ENCODE measurements at regions not wholly inside any gene's neighbourhood (a gene's known extent, or its start where the extent isn't known, plus 50 kb on each side); places are given as distances from the start of the nearest gene placed in this dataset.

DNA sequence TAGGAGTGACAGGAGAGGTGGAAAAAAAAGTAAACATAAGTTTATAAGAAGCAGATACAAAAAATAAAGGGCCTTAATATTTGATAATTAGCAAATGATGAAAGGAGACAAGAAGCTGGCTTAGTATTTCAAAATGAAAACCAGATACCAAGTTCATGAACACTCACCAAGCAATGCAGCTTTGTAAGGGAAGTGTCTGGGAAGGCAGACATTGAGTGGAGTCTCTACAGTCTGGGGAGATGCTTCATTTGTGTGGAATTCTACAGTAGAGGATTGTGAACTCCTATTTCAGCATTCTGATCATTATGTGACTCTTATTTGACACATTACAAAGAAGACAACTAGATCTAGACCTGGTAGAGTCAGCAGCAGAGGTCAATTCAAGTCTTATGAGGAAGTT, 1072.7 kb downstream of the DSC3 start:
- TF ChIP-seq, protein P1, sequence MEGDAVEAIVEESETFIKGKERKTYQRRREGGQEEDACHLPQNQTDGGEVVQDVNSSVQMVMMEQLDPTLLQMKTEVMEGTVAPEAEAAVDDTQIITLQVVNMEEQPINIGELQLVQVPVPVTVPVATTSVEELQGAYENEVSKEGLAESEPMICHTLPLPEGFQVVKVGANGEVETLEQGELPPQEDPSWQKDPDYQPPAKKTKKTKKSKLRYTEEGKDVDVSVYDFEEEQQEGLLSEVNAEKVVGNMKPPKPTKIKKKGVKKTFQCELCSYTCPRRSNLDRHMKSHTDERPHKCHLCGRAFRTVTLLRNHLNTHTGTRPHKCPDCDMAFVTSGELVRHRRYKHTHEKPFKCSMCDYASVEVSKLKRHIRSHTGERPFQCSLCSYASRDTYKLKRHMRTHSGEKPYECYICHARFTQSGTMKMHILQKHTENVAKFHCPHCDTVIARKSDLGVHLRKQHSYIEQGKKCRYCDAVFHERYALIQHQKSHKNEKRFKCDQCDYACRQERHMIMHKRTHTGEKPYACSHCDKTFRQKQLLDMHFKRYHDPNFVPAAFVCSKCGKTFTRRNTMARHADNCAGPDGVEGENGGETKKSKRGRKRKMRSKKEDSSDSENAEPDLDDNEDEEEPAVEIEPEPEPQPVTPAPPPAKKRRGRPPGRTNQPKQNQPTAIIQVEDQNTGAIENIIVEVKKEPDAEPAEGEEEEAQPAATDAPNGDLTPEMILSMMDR (IDR thresholded peaks at IDR 0.05; ENCODE audit: low read depth, low read length), result no peak
- Histone ChIP-seq H3K27me3 (ENCODE audit: control insufficient read depth, insufficient read depth, low read length) (no peaks in the 10 kb centered on the region), H3K9me3 (ENCODE audit: control insufficient read depth, insufficient read depth, low read length) (peaks cover 11% of the 10 kb centered on the region), H3K4me3 (ENCODE audit: low read depth, low read length) (no peak overlapping the region), H3K27ac (ENCODE audit: low read depth, low read length) (no peak overlapping the region)
- no peak for DNase-seq (ENCODE audit: low read depth, low spot score)
- ChIA-PET CTCF (interaction anchor here (0.6 kb wide), 1 partner anchor 310 kb away, joined by 3 read pairs; no protein-coding TSS in a partner anchor), POLR2A (no interaction called here)

DNA sequence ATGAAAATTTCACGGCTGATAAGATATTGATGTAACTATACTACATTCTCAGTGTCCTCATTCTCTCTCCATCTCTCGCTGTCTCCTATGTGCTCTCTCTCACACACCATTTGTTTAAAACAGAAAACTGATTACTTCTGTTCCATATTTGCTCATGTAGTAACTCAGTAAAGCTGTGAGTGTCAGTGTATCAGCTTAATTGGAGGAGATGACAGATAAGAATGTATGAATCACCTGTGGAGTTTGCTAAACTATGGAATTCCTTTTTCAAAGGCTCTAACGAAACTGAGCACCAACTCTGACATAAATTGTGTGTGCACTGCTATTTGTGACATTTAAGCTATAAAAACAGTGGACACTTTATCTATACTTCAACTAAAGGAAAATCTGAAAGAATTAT, 1080.0 kb downstream of the DSC3 start:
- ChIA-PET CTCF (no interaction called here), POLR2A (no interaction called here)
- Histone ChIP-seq H3K27me3 (ENCODE audit: control insufficient read depth, insufficient read depth, low read length) (no peaks in the 10 kb centered on the region), H3K4me3 (ENCODE audit: low read depth, low read length) (no peak overlapping the region), H3K27ac (ENCODE audit: low read depth, low read length) (no peak overlapping the region), H3K9me3 (ENCODE audit: control insufficient read depth, insufficient read depth, low read length) (no peaks in the 10 kb centered on the region)
- no peak for DNase-seq (ENCODE audit: low read depth, low spot score)
- TF ChIP-seq, protein P1 (IDR thresholded peaks at IDR 0.05; ENCODE audit: low read depth, low read length), result no peak

DNA sequence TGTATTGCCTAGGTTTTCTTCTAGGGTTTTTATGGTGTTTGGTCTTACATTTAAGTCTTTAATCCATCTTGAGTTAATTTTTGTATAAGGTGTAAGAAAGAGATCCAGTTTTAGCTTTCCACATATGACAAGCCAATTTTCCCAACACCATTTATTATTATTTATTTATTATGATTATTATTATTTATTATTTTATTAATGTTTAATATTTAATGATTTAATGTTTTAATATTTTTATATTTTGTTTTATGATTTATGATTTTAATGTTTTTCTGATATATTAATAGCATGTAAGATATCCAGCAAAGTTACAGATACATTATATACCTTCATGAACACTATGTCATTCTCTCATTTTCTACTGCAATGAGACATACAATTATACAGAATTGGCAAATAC, 1082.0 kb downstream of the DSC3 start:
- Histone ChIP-seq H3K27ac (ENCODE audit: low read depth, low read length) (no peak overlapping the region), H3K4me3 (ENCODE audit: low read depth, low read length) (no peak overlapping the region), H3K9me3 (ENCODE audit: control insufficient read depth, insufficient read depth, low read length) (no peaks in the 10 kb centered on the region), H3K27me3 (ENCODE audit: control insufficient read depth, insufficient read depth, low read length) (no peaks in the 10 kb centered on the region)
- CTCF ChIA-PET, result no interaction called here
- TF ChIP-seq, protein P1 (IDR thresholded peaks at IDR 0.05; ENCODE audit: low read depth, low read length), result no peak
- POLR2A ChIA-PET, result no interaction called here
- no peak for DNase-seq (ENCODE audit: low read depth, low spot score)

DNA sequence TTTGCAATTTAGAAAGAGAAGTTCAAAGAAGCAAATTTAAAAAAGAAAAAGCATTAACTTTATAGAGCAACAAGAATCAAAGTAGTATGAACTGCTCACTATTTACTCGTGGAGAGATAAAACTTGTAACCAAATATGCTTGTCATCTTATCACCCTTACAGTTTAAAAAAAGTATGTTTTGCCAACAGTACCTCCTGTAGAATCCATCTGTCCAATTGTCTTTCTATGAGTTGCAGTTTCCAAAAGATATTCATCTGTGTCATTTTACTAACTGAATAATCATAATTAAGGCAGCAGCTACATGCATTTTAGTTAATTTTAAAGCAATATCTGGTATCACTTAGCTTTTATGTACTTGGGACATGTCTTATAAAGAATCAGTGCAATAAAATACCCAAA, 1112.3 kb downstream of the DSC3 start:
- TF ChIP-seq, protein P1 (IDR thresholded peaks at IDR 0.05; ENCODE audit: low read depth, low read length), result no peak
- CTCF ChIA-PET, result no interaction called here
- POLR2A ChIA-PET, result no interaction called here
- H3K4me3 ChIP-seq (ENCODE audit: low read depth, low read length), result no peak overlapping the region
- H3K9me3 ChIP-seq (ENCODE audit: control insufficient read depth, insufficient read depth, low read length), result peaks cover 6% of the 10 kb centered on the region
- no peaks in the 10 kb centered on the region for H3K27me3 ChIP-seq (ENCODE audit: control insufficient read depth, insufficient read depth, low read length)
- no peak overlapping the region for H3K27ac ChIP-seq (ENCODE audit: low read depth, low read length)
- no peak for DNase-seq (ENCODE audit: low read depth, low spot score)

DNA sequence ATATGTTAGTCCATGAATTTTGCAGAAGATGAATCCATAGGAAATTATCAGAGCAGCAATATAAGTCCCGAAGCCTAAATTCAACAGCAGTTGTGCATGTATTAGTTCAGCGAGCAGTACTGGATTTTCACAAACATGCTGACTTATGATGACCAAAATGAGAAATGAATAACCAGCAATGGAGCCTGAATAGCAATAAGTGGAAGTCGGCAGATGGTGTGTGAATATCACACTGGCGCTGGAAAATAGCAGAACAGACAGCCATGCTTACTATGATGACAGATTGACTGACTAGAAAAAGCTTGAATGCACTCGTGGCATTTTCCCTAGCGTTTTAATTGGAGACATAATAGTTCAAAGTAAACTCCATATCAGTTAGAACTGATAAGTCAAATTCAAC, 1114.5 kb downstream of the DSC3 start:
- H3K9me3 ChIP-seq (ENCODE audit: control insufficient read depth, insufficient read depth, low read length), result peaks cover under 1% of the 10 kb centered on the region
- no peak overlapping the region for H3K27ac ChIP-seq (ENCODE audit: low read depth, low read length)
- H3K27me3 ChIP-seq (ENCODE audit: control insufficient read depth, insufficient read depth, low read length), result no peaks in the 10 kb centered on the region
- ChIA-PET POLR2A (no interaction called here), CTCF (interaction anchor here (0.6 kb wide), 1 partner anchor 172 kb away, joined by 4 read pairs; no protein-coding TSS in a partner anchor)
- TF ChIP-seq, protein P1 (IDR thresholded peaks at IDR 0.05; ENCODE audit: low read depth, low read length), result no peak
- no peak overlapping the region for H3K4me3 ChIP-seq (ENCODE audit: low read depth, low read length)
- no peak for DNase-seq (ENCODE audit: low read depth, low spot score)

Measured in AG04450 (cell line).